Caki2 (cell line): ENCODE measurements at regions not wholly inside any gene's neighbourhood (a gene's known extent, or its start where the extent isn't known, plus 50 kb on each side); places are given as distances from the start of the nearest gene placed in this dataset.
A peak's percentile ranks its signal among the peaks of the same experiment; 100 is the strongest.

Experiments used
- DNase-seq: peaks from one replicate; pipeline ENCODE4 v3.0.0-alpha.2; 2015; ENCODE audit warnings: low read depth
- in situ Hi-C: cut with HindIII; loops from 2 replicates; pipeline ENCODE4 v1.10.0; 2016; ENCODE audit warnings: low sequenced_read_pairs, low pct_unique_long_range_greater_than_20kb, mixed read lengths

- in situ Hi-C loops = no loop called here
- DNase-seq = no peak
Measured at GRCh38 chr14:44180975-44181374, 326.1 kb downstream of the FSCB start.

- in situ Hi-C loops = no loop called here
- no peak for DNase-seq
Measured at GRCh38 chr14:44170556-44170955, 336.5 kb downstream of the FSCB start.

GRCh38 chr14:44170101-44170500 is 337.0 kb downstream of the FSCB start:
- in situ Hi-C loops = no loop called here
- no peak for DNase-seq

GRCh38 chr14:44168566-44168965 is 338.5 kb downstream of the FSCB start:
- in situ Hi-C loops = no loop called here
- no peak for DNase-seq

GRCh38 chr14:44166611-44167010 is 340.5 kb downstream of the FSCB start:
- no peak for DNase-seq
- in situ Hi-C loops = no loop called here

GRCh38 chr14:44165936-44166335 is 341.1 kb downstream of the FSCB start:
- in situ Hi-C loops = no loop called here
- DNase-seq = no peak

GRCh38 chr14:44165286-44165685 is 341.8 kb downstream of the FSCB start:
- in situ Hi-C loops = no loop called here
- no peak for DNase-seq

- in situ Hi-C loops = no loop called here
- DNase-seq = no peak
Measured at GRCh38 chr14:44163946-44164345, 343.1 kb downstream of the FSCB start.

GRCh38 chr14:44162197-44162596 is 344.9 kb downstream of the FSCB start:
- no peak for DNase-seq
- in situ Hi-C loops = no loop called here

GRCh38 chr14:44154874-44155273 is 352.2 kb downstream of the FSCB start:
- in situ Hi-C loops = no loop called here

GRCh38 chr14:44154446-44154845 is 352.6 kb downstream of the FSCB start:
- in situ Hi-C loops = no loop called here
- DNase-seq = no peak

More at GRCh38 chr14:44154874-44155273, 352.2 kb downstream of the FSCB start:
- no peak for DNase-seq

GRCh38 chr14:44151130-44151820 is 355.8 kb downstream of the FSCB start:
- in situ Hi-C loops = no loop called here

GRCh38 chr14:44149597-44149996 is 357.5 kb downstream of the FSCB start:
- in situ Hi-C loops = no loop called here
- peak; percentile 14 for DNase-seq

More at GRCh38 chr14:44151130-44151820, 355.8 kb downstream of the FSCB start:
- no peak for DNase-seq

GRCh38 chr14:44142006-44142405 is 365.1 kb downstream of the FSCB start:
- in situ Hi-C loops = no loop called here
- no peak for DNase-seq

- DNase-seq = no peak
- in situ Hi-C loops = no loop called here
Measured at GRCh38 chr14:44135972-44136371, 371.1 kb downstream of the FSCB start.

- no peak for DNase-seq
- in situ Hi-C loops = no loop called here
Measured at GRCh38 chr14:44131861-44132260, 375.2 kb downstream of the FSCB start.

GRCh38 chr14:44113769-44114730 is 393.0 kb downstream of the FSCB start:
- in situ Hi-C loops = no loop called here
- DNase-seq = no peak

GRCh38 chr14:44112774-44113460 is 394.2 kb downstream of the FSCB start:
- in situ Hi-C loops = no loop called here
- DNase-seq = peak; percentile 12

GRCh38 chr14:44109036-44109435 is 398.0 kb downstream of the FSCB start:
- no peak for DNase-seq
- in situ Hi-C loops = no loop called here
